ENCODE measurements at regions not wholly inside any gene's neighbourhood (a gene's known extent, or its start where the extent isn't known, plus 50 kb on each side); places are given as distances from the start of the nearest gene placed in this dataset.
"Not testable (repeated sequence)": the region's sequence is repeated elsewhere in the genome, so short reads cannot be mapped to it uniquely, and the experiment has no call there.

DNA sequence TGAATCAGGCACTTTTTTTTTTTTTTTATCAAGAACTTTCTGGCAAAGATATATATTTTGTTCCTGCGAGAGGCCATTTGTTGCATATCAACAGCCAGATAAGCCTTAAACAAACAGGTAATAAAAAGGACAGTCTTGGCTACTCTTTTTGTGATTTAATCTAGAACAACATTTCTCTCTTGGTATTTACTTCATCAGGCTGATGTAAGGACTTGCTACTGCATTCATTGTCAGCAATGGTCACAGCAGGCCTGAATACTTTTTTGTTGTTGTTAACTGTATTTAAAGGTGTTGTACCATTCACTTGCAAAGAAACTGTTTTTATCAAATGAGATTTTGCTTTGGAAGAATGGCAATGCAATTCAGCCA is 683.8 kb downstream of the IRS1 start:
- no peak for DNase-seq

DNA sequence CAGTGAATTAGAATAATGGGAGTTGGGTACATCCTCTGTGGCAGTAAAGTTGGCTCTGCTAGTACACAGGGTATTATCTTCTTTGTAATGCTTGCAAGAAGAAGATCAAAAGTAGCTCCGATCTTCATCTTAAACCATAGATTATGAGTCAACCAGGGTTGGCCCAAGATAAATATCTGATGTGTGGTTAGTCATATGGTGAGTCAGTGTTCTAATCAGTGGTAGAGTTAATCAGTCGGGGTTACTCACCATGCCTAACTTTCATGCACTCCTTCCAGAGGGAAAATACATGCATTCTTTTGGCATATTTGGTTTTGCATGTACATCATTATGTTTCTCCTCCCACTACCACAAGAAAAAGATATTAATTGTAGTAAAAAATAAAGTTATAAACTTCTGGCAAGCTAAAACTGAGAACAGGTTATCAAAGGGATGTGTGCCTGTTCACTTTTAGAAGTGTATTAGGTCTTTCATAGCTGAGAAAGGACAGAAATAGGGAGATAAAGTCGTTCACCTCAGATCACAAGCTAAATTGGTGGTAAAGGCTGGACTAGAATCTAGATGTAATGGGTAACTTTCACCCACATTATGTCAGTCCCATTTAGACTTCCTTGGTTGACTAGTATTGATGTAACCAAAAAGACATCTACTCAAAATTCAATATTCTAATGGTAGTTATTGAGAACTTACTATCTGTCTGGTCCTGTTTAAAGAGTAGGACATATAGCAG is 684.4 kb downstream of the IRS1 start:
- DNase-seq, result peak; percentile 98

DNA sequence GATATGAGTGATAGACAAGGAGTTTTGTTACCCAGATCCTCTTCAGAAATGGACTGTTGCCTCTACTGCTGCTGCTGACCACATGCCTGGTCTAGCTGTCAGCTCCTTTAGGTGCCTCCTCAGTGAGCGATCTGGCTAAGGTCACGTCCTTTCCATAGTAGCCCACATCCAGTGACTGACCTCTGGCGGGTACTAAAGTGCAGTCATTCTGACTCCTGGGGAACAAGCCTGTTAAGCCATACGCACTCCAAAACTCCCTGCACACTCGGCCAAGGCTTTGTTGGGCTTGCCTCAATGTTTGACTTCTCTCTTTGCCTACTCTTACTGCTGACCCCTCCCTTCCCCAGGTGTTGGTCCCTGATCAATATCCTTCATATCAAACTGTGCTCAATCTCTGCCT is 685.2 kb downstream of the IRS1 start:
- DNase-seq, result no peak

DNA sequence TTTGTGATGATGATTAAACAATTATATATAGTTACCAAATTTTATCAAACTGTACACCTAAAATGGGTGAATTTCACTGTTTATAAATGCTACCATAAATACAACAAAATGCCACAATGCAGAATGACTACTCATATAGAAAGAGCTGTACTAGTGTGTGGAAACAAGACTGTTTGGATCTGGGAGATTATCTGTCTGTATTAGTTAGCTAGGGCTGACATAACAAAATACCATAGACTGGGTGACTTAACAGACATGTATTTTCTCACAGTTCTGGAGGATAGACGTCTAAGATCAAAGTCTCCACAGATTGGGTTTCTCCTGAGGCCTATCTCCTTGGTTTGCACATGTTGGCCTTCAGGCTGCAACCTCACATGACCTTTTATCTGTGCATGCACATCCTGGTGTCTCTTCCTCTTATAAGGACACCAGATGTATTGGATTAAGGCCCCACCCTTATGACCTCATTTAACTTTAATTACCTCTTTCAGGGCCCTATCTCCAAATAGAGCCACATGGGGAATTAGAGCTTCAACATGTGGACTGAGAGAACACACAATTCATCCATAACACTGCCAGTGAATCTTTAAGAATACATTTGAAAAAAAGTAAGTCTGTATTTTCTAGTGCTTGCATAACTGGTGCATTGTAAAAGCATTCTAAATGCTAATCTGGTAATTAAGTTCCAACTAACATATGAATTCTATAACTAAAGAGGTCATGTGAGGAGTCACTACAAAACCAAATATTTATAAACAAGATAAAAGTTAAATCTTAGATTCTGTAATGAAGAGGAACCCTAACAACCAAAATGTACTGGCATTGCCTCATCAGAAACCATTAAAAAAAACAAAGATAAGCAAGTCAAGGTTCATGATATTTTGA is 699.6 kb downstream of the NYAP2 start:
- DNase-seq, result no peak

DNA sequence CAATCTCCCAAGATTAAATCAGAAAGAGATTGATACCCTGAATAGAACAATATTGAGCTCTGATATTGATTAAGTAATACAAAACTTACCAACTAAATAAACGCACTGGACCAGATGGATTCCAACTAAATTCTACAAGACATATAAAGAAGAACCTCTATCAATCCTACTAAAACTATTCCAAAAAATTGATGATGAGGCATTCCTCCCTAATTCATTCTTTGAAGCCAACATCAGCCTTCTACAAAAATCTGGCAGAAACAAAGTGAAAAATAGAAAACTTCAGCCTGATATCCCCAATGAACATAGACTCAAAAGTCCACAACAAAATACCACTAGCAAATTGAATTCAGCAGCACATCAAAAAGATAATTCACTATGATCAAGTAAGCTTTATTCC is 695.5 kb downstream of the NYAP2 start:
- DNase-seq, result no peak

DNA sequence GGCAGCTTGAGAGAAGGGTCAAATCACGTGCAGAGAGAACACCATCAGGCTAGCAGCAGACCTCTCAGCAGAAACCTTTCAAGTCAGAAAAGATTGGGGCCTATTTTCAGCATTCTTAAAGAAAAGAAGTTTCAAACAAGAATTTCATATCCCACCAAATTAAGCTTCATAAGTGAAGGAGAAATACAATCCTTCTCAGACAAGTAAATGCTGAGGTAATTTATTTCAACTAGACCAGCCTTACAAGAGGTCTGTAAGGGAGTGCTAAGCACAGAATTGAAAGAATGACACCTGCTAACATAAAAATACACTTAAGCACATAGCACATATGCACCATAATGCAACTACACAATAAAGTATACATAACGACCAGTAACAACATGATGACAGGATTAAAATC is 693.9 kb downstream of the NYAP2 start:
- DNase-seq, result no peak

DNA sequence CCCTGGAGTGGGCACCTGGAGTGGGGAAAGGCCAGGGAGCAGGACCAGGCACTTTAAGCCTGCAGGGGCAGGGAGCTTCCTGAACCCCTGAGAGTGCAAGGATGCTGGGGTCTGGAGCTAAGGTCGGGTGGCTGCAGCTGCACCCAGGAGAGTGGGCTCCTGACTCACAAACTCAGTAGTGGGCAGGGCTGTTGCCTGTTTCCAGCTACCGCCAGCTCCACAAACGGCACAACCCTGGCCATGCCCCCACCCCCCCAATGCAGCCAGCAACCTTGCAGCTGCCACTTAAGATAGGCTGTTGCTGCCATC is 688.8 kb downstream of the NYAP2 start:
- DNase-seq, result no peak

DNA sequence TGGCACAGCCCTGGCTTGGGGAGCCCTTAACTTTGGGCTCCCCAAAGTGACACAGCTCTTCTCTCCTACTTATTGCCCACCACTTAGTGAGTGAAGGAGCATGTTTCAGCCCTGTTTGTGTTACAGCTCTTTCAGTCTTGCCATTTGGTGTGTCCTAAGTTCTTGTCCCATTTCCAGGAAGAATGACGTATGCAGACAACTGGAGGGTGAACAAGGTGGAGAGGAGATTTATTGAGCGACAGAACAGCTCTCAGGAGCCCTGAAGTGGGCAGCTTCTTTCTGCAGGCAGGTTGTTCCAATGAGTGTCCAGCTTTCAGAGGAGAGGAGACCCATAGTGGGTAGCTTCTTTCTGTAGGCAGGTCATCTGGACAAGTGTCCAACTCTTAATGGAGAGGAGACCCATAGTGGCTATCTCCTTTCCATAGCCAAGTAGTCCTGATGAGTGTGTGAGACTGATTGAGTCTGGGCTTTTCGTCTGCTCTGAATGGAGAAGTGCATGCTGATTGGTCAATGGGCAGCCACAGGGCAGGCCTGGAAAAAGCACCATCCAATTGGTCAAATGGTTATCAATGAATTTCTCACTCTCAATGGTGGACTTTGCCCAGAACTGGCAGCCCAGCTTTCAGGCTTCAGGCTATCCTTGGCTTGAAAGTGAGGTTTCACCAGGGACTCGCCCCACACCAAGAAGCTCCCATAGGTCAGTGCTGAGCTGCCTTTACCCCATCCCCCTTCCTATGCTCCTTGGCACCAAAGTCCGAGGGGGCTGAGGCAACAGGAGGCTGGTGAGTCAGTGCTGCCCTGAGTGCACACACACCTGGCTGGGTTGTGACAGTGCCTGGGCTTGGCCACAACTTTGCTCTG is 688.2 kb downstream of the NYAP2 start:
- no peak for DNase-seq

DNA sequence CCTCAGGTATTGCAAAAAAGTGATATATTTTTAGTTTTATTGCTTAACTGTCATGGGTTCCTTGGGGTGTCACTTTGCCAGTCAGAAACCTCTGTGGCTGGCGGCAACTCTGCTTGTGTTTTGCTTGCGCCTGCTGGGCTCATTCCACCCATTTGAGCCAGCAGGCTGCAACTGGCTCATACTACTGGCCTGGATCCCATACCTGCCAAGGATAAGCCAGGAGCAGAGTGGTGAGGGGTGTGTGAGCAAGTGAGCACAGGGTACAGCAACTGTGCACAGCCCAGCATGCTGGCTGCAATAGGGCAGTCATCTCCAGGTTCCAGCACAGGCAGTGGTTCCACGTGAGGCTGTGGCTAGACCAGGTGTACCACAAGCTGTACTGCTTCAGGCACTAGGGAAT is 687.5 kb downstream of the NYAP2 start:
- no peak for DNase-seq

DNA sequence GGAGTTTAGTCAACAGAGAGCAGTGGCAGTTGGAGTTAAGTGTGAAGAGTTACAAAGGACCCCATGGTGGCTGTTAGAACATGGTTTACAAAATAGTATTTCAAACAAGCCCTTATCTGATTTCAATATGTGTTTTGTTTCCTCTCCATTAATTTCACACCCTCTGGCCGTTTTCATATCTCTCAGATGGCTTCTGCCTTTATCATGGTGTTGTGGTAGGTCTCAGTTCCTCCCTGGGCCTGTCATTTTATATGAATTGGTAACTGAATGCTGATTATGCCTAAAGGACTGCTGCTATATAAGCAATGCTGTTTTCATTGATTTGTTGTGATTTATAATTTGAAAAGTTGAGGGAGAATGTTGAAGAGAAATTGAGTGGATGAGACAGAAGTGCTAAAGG is 686.7 kb downstream of the NYAP2 start:
- no peak for DNase-seq

DNA sequence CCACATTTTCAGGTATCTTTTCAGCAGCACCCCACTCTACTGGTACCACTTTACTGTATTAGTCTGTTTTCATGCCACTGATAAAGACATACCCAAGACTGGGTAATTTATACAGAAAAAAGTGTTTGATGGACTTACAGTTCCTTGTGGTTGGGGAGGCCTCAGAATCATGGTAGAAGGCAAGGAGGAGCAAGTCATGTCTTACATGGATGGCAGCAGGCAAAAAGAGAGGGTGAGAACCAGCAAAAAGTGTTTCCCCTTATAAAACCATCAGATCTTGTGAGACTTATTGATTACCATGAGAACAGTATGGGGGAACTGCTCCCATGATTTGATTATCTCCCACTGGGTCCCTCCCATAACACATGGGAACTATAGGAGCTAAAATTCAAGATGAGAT is 685.9 kb downstream of the NYAP2 start:
- DNase-seq, result not testable (repeated sequence)

DNA sequence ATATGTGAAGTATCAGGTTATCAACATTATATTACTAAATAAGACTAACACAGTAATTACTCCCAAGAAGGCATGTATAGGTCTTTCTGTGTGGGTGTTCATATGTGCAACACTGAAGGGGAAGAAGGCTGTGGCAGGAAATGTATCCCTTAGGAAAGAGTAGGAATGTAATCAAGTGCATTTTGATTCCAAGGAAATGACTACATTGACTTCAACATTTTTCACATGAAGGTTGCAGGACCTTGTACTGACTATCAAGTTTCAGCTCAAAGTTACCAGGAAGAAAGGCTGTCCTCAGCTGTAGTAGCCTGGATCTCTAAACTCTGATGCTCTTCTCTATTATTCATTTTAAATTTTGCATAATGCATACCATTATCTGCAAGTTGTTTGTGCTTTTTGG is 680.8 kb downstream of the NYAP2 start:
- peak; percentile 86 for DNase-seq

DNA sequence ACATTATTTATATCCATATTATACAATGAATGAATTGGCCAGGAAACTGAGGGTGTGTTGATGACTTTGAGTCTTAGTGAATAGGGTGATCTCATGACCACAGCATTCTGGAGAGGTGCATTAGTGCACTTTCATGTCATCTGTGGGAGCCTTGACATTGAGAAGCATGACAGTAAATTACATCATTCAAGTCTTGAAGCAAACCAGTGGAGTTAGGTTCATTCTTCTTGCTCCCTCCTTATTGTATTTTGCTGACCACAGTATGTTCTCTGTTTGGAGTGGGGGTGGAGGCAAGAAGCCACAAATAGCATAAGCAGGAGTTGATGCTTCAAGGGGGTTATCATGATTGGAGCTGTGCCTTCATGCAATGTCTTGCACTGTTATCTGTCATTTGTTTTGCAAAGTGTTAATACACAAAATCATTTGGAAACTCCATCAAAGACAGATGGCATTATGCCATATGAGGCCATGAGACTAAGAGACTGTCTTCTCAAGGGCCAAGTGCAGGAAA is 680.2 kb downstream of the NYAP2 start:
- DNase-seq, result peak; percentile 99

DNA sequence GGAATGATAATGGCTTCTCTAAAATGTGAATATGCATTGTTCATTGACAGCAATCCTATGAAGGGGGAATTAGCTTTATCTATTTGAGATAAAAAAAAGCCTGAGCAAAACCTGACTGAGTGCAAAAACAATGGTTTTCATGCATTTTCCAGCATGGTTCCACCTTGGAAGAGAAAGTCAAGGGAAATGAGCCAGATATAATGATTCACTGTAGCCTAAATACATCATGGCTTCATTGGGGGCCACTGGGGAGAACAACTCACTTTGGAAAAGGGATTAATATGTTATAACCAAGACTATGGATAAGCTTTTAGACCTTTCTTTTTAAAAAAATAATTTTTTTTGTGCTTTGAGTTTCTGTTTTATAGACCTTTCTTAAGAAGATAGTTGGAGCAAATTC is 679.7 kb downstream of the NYAP2 start:
- peak; percentile 81 for DNase-seq

DNA sequence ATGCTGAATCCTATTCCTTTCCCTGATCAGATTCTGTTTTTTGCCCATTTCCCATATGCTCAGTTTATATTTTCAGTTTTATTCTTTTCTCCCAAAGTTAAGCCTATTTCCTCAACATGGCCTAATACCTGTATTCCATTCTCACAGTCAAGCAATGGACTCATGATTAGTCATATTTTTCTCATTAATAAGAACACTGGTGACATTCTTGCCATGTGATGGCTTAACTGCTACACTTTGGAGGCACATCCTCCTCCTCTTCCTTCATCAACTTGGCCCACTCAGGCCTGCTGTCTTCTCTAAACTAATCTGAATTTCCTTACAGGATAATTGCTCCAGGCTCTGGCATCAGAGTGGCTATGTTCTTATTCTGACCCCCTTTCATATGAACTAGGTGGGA is 679.2 kb downstream of the NYAP2 start:
- DNase-seq, result no peak

DNA sequence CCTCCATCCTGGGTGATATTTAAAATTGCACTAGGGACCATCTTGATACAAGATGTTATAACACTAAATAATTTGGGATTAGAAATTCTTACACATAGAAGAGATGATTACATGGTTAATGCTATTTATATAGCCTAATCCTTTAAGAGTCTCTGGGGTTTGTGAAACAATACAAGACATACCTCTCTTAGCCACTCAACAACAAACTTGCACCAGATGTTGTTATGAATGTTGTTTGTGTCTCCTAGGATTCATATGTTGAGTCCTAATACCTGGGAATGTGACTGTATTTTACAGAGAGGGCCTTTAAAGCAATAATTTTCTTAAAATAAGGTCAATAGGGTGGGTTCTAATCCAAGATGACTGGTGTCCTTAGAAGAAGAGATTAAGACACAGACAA is 678.3 kb downstream of the NYAP2 start:
- no peak for DNase-seq

DNA sequence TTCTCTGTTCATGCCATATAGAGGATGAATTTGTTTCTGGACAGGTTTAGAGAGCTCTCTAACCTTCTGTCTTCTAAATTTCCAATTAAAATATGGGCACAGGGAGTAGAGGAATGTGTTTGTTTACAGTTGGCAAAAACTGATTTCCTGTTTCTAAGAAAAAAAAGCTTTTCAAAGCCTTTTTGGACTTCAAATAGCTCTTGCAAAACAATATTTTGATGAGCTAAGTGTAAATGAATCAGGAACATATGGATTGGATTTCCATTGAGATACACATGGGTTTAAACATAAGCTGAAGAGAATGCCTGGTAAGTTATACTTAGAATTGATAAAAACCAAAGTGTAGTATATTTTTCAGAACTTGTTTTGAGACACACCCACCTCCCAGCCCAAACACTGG is 677.5 kb downstream of the NYAP2 start:
- peak; percentile 65 for DNase-seq

DNA sequence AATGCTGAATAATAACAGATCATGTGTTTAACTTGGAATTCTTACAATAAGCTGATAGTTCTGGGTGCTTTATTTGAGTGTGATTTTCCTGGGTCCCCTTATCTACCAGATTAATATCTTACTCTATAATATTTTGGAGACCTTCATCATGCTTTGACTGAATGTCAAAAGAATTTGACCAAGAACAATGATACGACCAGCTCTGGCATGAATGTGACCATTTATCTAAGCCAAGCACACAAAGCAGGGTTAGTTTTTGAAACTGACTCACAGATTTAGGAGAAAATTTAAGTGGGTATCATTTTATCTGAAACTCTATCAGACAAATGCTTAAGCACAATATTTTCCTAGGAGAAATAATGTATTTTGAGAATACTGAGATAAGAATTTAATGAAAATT is 677.0 kb downstream of the NYAP2 start:
- DNase-seq, result no peak

DNA sequence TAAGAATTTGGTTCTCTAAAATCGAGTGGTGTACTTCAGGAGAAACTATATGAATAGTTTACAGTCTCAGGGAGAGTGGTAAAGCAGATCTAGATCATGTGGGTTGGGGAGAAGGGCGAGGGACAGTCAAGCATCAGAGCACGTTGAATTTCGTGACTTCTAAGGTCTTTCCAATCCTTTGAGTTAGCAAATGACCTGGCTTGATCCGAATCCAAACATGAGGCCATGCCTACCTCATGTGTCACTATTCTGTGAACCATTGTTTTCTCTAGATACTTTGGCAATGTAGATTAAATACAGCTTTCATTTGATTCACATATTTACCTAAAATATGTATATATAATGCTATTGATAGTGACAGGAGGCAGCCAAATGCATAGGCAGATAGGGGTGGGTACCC is 674.9 kb downstream of the NYAP2 start:
- DNase-seq, result no peak

DNA sequence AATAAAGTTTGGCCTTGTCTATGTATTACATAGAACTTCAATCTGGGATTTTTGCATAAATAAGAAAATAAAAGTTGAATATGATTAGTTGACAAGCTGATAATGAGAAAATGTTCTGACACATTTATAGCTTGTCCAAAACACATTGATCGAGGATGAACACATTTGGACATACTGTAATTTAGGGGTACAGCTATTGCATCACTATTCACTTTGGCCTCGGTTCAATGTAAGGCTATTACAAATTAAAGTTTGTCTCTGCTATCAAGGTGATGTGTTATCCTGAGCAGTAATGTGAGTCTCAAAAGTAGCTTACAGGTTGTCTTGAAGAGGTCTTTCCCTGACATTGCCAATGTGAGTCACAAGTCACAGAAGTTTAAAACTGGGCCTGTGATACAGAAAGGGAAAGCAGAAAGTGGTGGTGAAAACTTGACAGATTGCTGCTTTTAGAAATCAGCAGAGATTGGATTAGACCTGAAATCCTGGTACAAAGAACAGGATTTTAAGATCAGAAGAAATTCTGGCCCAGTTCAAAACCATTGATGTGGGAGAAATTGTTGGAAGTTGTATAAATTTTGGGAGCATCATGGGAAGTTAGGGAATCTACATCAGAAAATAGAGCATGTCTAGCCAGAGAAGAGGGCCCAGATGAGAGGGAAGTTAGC is 674.1 kb downstream of the NYAP2 start:
- DNase-seq, result peak; percentile 10

DNA sequence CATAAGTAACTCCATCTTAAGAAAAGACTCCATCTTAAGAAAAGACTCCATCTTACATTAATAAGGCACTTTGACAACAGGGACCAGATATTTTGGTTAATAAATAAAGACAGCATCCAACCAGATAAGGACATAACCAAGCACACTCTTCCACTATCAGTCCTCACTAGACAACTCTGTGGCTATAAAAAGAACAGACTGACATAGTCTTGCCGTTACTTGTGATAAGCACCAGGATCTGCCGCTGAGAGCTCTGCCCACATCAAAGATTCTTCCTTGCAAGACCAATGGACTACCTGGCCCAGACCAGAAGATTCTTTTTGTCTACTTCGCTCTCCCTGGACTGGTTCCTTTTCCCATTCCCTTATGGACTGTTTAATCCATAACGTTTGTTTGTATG is 667.4 kb downstream of the NYAP2 start:
- no peak for DNase-seq

DNA sequence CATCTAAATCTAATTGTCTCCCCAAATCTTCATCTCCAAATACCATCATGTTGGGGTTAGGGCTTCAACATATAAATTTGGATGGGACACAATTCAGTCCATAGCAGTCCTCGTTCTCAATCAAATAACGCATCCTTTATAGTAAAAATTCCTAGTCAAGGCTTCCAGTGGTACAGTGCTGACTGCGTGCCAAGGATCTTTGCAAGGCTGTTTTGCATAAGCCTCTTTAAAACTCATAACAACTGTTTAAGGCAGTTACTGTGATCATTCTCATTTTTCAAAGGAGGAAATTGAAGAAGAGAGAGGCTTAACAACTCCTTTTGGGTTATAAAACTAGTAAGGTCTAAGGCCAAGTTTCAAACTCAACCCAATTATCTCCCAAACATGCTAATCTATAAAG is 666.9 kb downstream of the NYAP2 start:
- peak; percentile 26 for DNase-seq

Measured in fibroblast of upper back skin (primary cell).